IMR-90 (cell line): ENCODE measurements at regions not wholly inside any gene's neighbourhood (a gene's known extent, or its start where the extent isn't known, plus 50 kb on each side); places are given as distances from the start of the nearest gene placed in this dataset.
A peak's percentile ranks its signal among the peaks of the same experiment; 100 is the strongest.

Experiments used
- ATAC-seq: fragments of 200-7000 bp; cut with Tn5 transposase; 2 replicates; pipeline ENCODE4 v1.9.1; 2020; ENCODE audit warnings: low read depth, mild to moderate bottlenecking, moderate library complexity
- BruUV-seq: library from RNA; stranded (reverse); fragments of 400-500 nt; replicated peaks from 2 replicates; lab custom pipeline; 2021; lab: Mats Ljungman, UMichigan
- CTCF ChIA-PET: fragments of 300-600 bp; formaldehyde crosslinking; extraction: SDS; loops from one replicate; lab custom pipeline; 2021; ENCODE audit warnings: antibody characterized with exemption; lab: Yijun Ruan, JAX
- POLR2A ChIA-PET: fragments of 300-600 bp; sonication (Branson Sonifier 250); formaldehyde crosslinking; loops from one replicate; lab custom pipeline; 2022; ENCODE audit warnings: antibody characterized with exemption; ENCODE audit not compliant: unreplicated experiment; lab: Charles Lee
- DNase-seq: peaks from one replicate; pipeline ENCODE4 v3.0.0; 2013
- H2AFZ ChIP-seq: replicated peaks from 2 replicates; pipeline ENCODE3; 2013; ENCODE audit warnings: low read length, mild to moderate bottlenecking; ENCODE audit not compliant: poor library complexity
- H2AK5ac ChIP-seq: 2 replicates; pipeline ENCODE4 v1.6.1; 2013; ENCODE audit warnings: low read depth, low read length, inconsistent platforms
- H2AK9ac ChIP-seq: replicated peaks from 2 replicates; pipeline ENCODE3; 2013; ENCODE audit warnings: mild to moderate bottlenecking, low read depth, low read length, moderate library complexity; ENCODE audit not compliant: poor library complexity
- H2BK120ac ChIP-seq: 2 replicates; pipeline ENCODE4 v1.6.1; 2013; ENCODE audit warnings: low read depth, low read length, inconsistent platforms
- H2BK15ac ChIP-seq: 3 replicates; pipeline ENCODE4 v1.6.1; 2013; ENCODE audit warnings: low read depth, low read length, inconsistent platforms
- H2BK20ac ChIP-seq: 2 replicates; pipeline ENCODE4 v1.6.1; 2013; ENCODE audit warnings: low read depth, mild to moderate bottlenecking, inconsistent platforms, low read length, moderate library complexity
- H2BK5ac ChIP-seq: 2 replicates; pipeline ENCODE4 v1.6.1; 2013; ENCODE audit warnings: mild to moderate bottlenecking, low read depth, low read length, inconsistent platforms; ENCODE audit not compliant: poor library complexity, severe bottlenecking
- H3K14ac ChIP-seq: replicated peaks from 2 replicates; pipeline ENCODE4 v1.6.1; 2013; ENCODE audit warnings: low read depth, low read length, inconsistent platforms
- H3K18ac ChIP-seq: 2 replicates; pipeline ENCODE4 v1.6.1; 2013; ENCODE audit warnings: low read depth, low read length, control low read depth
- H3K23ac ChIP-seq: 2 replicates; pipeline ENCODE4 v1.6.1; 2013; ENCODE audit warnings: low read depth, low read length, inconsistent platforms
- H3K27ac ChIP-seq: 2 replicates; pipeline ENCODE4 v1.5.1; 2013; ENCODE audit warnings: mild to moderate bottlenecking, control low read depth, low read length; ENCODE audit not compliant: insufficient read depth
- H3K27me3 ChIP-seq: 2 replicates; pipeline ENCODE4 v1.6.1; 2013; ENCODE audit warnings: low read length; ENCODE audit not compliant: control insufficient read depth, insufficient read depth
- H3K36me3 ChIP-seq: 2 replicates; pipeline ENCODE4 v1.6.1; 2013; ENCODE audit warnings: low read length, mixed read lengths; ENCODE audit not compliant: control insufficient read depth, insufficient read depth
- H3K4ac ChIP-seq: 2 replicates; pipeline ENCODE4 v1.6.1; 2013; ENCODE audit warnings: low read depth, low read length, inconsistent platforms
- H3K4me1 ChIP-seq: 2 replicates; pipeline ENCODE4 v1.6.1; 2013; ENCODE audit warnings: low read length, mixed read lengths; ENCODE audit not compliant: control insufficient read depth, insufficient read depth
- H3K4me2 ChIP-seq: 2 replicates; pipeline ENCODE4 v1.6.1; 2013; ENCODE audit warnings: low read depth, mild to moderate bottlenecking, control low read depth, low read length, moderate library complexity
- H3K4me3 ChIP-seq: 2 replicates; pipeline ENCODE4 v1.5.1; 2013; ENCODE audit warnings: low read depth, mild to moderate bottlenecking, control low read depth, low read length, moderate library complexity; ENCODE audit not compliant: insufficient read depth
- H3K56ac ChIP-seq: 2 replicates; pipeline ENCODE4 v1.6.1; 2013; ENCODE audit warnings: low read length, inconsistent platforms; ENCODE audit not compliant: insufficient read depth; ENCODE audit errors: extremely low read depth
- H3K79me1 ChIP-seq, 2 experiments: 2 replicates each; pipeline ENCODE4 v1.6.1; 2013; ENCODE audit warnings: low read length in 2 of 2, inconsistent platforms in 1 of 2, low read depth in 1 of 2
- H3K9ac ChIP-seq: 2 replicates; pipeline ENCODE4 v1.6.1; 2013; ENCODE audit warnings: low read depth, low read length, control low read depth
- H3K9me1 ChIP-seq: 2 replicates; pipeline ENCODE4 v1.6.1; 2013; ENCODE audit warnings: low read length, inconsistent platforms; ENCODE audit not compliant: insufficient read depth
- H3K9me3 ChIP-seq: 2 replicates; pipeline ENCODE4 v1.6.1; 2013; ENCODE audit warnings: low read length; ENCODE audit not compliant: control insufficient read depth, insufficient read depth
- H4K20me1 ChIP-seq: 2 replicates; pipeline ENCODE4 v1.6.1; 2013; ENCODE audit warnings: low read length, inconsistent platforms; ENCODE audit not compliant: insufficient read depth
- H4K5ac ChIP-seq: 2 replicates; pipeline ENCODE4 v1.6.1; 2013; ENCODE audit warnings: mild to moderate bottlenecking, low read depth, low read length, control low read depth
- H4K8ac ChIP-seq, 2 experiments: 2 replicates each; pipeline ENCODE4 v1.6.1; 2013; ENCODE audit warnings: low read depth in 2 of 2, low read length in 2 of 2, control low read depth in 1 of 2, inconsistent platforms in 1 of 2
- H4K91ac ChIP-seq: 2 replicates; pipeline ENCODE4 v1.6.1; 2013; ENCODE audit warnings: low read depth, low read length, inconsistent platforms; ENCODE audit not compliant: insufficient read depth
- MAFK ChIP-seq: IDR thresholded peaks from 2 replicates; pipeline ENCODE4 v1.6.1; 2012; ENCODE audit warnings: low read depth, low read length, improper control_type of control experiment
- RAD21 ChIP-seq: IDR thresholded peaks from 2 replicates; pipeline ENCODE4 v1.6.1; 2012; ENCODE audit warnings: low read length, improper control_type of control experiment
- SMC3 ChIP-seq: fragments of 150-350 bp; IDR thresholded peaks from 2 replicates; pipeline ENCODE4 v1.6.1; 2016; ENCODE audit warnings: low read depth, mild to moderate bottlenecking, antibody characterized with exemption, low read length, moderate library complexity
- WGBS, 2 experiments: methylation state at CpG; one replicate each; pipeline versions ENCODE4 v1.1.5 to v1.1.7; 2013; ENCODE audit warnings: missing lambda C conversion rate in 2 of 2; ENCODE audit not compliant: insufficient read length in 1 of 2; ENCODE audit errors: extremely low coverage in 2 of 2; 5-methylcytosine and 5-hydroxymethylcytosine counted together
- dilution Hi-C: fragments of 300-500 bp; cut with HindIII; formaldehyde crosslinking; loops from one replicate; pipeline ENCODE4 v1.14.3; 2018; ENCODE audit warnings: low sequenced_read_pairs; ENCODE audit not compliant: unreplicated experiment
- in situ Hi-C: fragments of 300-500 bp; cut with MboI; formaldehyde crosslinking; loops from 3 replicates; pipeline ENCODE4 v1.14.3; 2019; ENCODE audit warnings: low sequenced_read_pairs, inconsistent platforms, mixed read lengths
- intact Hi-C: fragments of 100-400 bp; cut with micrococcal nuclease; formaldehyde crosslinking; loops from 2 replicates; pipeline ENCODE4 v1.10.0; 2022
- TF ChIP-seq, protein P1 (sequence below): conservative IDR thresholded peaks from 2 replicates; pipeline ENCODE4 v1.5.1; 2012; ENCODE audit warnings: mild to moderate bottlenecking, low read depth, low read length, improper control_type of control experiment

DNA sequence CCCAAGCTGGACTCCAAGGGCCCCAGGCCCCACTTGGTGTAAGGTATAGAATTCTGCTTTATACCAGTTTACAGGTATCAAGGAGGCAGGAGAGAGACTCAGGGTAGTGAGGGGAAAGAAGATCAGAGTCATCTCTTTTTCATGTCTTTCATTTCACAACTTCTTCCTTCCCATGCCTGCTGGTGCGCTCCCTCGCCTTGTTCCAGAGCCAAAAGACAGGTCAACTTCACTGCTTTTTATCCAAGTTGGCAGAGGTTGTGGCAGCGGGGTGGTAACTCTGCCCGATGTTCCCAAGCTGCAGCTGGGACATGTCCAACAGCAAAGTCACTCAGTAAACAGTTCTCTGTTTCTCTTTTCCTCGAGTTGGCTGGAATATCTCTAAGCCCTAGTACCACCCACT is 86.3 kb upstream of the TCF12 start:
- WGBS, 2 experiments, result 17% methylated on average over 2 of the region's 5 CpGs; no CpG with 5 or more reads in 1 of the 2 experiments
- peak overlapping the region; percentile 79 for H2AFZ ChIP-seq
- H4K20me1 ChIP-seq, result no peaks in the 10 kb centered on the region
- POLR2A ChIA-PET, result no interaction called here
- H2BK20ac ChIP-seq, result no peak overlapping the region
- intact Hi-C loops (no loop called here), dilution Hi-C loops (no loop called here), in situ Hi-C loops (no loop called here)
- no peak overlapping the region for H3K18ac ChIP-seq
- TF ChIP-seq SMC3, result no peak
- TF ChIP-seq RAD21, result no peak
- no peak for TF ChIP-seq MAFK
- TF ChIP-seq, protein P1, sequence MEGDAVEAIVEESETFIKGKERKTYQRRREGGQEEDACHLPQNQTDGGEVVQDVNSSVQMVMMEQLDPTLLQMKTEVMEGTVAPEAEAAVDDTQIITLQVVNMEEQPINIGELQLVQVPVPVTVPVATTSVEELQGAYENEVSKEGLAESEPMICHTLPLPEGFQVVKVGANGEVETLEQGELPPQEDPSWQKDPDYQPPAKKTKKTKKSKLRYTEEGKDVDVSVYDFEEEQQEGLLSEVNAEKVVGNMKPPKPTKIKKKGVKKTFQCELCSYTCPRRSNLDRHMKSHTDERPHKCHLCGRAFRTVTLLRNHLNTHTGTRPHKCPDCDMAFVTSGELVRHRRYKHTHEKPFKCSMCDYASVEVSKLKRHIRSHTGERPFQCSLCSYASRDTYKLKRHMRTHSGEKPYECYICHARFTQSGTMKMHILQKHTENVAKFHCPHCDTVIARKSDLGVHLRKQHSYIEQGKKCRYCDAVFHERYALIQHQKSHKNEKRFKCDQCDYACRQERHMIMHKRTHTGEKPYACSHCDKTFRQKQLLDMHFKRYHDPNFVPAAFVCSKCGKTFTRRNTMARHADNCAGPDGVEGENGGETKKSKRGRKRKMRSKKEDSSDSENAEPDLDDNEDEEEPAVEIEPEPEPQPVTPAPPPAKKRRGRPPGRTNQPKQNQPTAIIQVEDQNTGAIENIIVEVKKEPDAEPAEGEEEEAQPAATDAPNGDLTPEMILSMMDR, result no peak
- H3K4me3 ChIP-seq, result no peak overlapping the region
- no peak overlapping the region for H3K27ac ChIP-seq
- H3K23ac ChIP-seq, result peak overlapping the region; percentile 11; the same call in 1 of the 2 replicates
- H4K91ac ChIP-seq, result no peak overlapping the region
- no peaks in the 10 kb centered on the region for H3K9me3 ChIP-seq
- H3K4me1 ChIP-seq, result peaks cover 8% of the 10 kb centered on the region
- peak overlapping the region; percentile 7 for H3K4me2 ChIP-seq
- H3K14ac ChIP-seq, result peak overlapping the region; percentile 10
- peak; percentile 54; the same call in 1 of the 2 replicates for ATAC-seq
- H3K4ac ChIP-seq, result no peak overlapping the region
- H3K36me3 ChIP-seq, result no peaks in the 10 kb centered on the region
- H2BK5ac ChIP-seq, result no peak overlapping the region
- no peak overlapping the region for H2BK120ac ChIP-seq
- no peak overlapping the region for H2AK5ac ChIP-seq
- CTCF ChIA-PET, result interaction anchor here (0.6 kb wide), 1 partner anchor 510 kb away, joined by 3 read pairs; no protein-coding TSS in a partner anchor
- H4K5ac ChIP-seq, result no peak overlapping the region
- H3K79me1 ChIP-seq, result no peaks in the 10 kb centered on the region
- H2BK15ac ChIP-seq, result no peak overlapping the region
- peaks cover 3% of the 10 kb centered on the region; the same call in 1 of the 2 replicates for H3K9me1 ChIP-seq
- no peak overlapping the region; a peak in 1 of 4 replicates for H4K8ac ChIP-seq
- H3K9ac ChIP-seq, result no peak overlapping the region
- no TSS peak for BruUV-seq
- no peak overlapping the region for H3K56ac ChIP-seq
- H3K27me3 ChIP-seq, result no peaks in the 10 kb centered on the region
- DNase-seq, result no peak
- H2AK9ac ChIP-seq, result no peak overlapping the region
